CD4-positive, alpha-beta memory T cell (primary cell): ENCODE measurements at regions not wholly inside any gene's neighbourhood (a gene's known extent, or its start where the extent isn't known, plus 50 kb on each side); places are given as distances from the start of the nearest gene placed in this dataset.
"Not testable (repeated sequence)": the region's sequence is repeated elsewhere in the genome, so short reads cannot be mapped to it uniquely, and the experiment has no call there.

Experiments
- CTCF ChIA-PET: fragments of 350-600 bp; sonication (Branson Sonifier 250); formaldehyde crosslinking; loops from one replicate; lab custom pipeline; 2021; ENCODE audit warnings: inconsistent platforms; ENCODE audit not compliant: partially characterized antibody; lab: Charles Lee
- POLR2A ChIA-PET: fragments of 350-600 bp; sonication (Branson Sonifier 250); formaldehyde crosslinking; loops from one replicate; lab custom pipeline; 2021; ENCODE audit not compliant: partially characterized antibody; lab: Charles Lee
- DNase-seq, 5 donors: peaks; one replicate each; pipeline versions ENCODE4 v3.0.0 to v3.0.0-alpha.2; 2020 to 2022; ENCODE audit warnings: mixed read lengths in 1 of 5
- H3K27ac ChIP-seq: one replicate; pipeline ENCODE4 v1.7.0; 2013; ENCODE audit warnings: low read depth, low read length
- H3K27me3 ChIP-seq: 2 replicates; pipeline ENCODE4 v1.7.0; 2013; ENCODE audit warnings: mild to moderate bottlenecking, low read length, moderate library complexity; ENCODE audit not compliant: insufficient read depth
- H3K36me3 ChIP-seq: 2 replicates; pipeline ENCODE4 v1.7.0; 2013; ENCODE audit warnings: mild to moderate bottlenecking, low read length, moderate library complexity; ENCODE audit not compliant: insufficient read depth
- H3K4me1 ChIP-seq: 2 replicates; pipeline ENCODE4 v1.7.0; 2013; ENCODE audit warnings: mild to moderate bottlenecking, low read length, moderate library complexity; ENCODE audit not compliant: insufficient read depth
- H3K4me3 ChIP-seq, 2 donors: one replicate each; pipeline ENCODE4 v1.7.0; 2013; ENCODE audit warnings: low read length in 2 of 2, mild to moderate bottlenecking in 1 of 2
- H3K9me3 ChIP-seq, 2 donors: one replicate each; pipeline ENCODE4 v1.7.0; 2013; ENCODE audit warnings: low read length in 2 of 2, control low read depth in 1 of 2; ENCODE audit not compliant: control insufficient read depth in 1 of 2
- H3K27ac Mint-ChIP-seq, 7 donors: one replicate each; pipeline ENCODE4 v1.8.0; 2020 to 2021; ENCODE audit warnings: mixed read lengths in 7 of 7, mild to moderate bottlenecking in 6 of 7, inconsistent platforms in 3 of 7, moderate library complexity in 3 of 7
- H3K27me3 Mint-ChIP-seq, 2 donors: one replicate each; pipeline ENCODE4 v1.8.0; 2020 to 2021; ENCODE audit warnings: mixed read lengths in 2 of 2
- H3K36me3 Mint-ChIP-seq, 2 donors: one replicate each; pipeline ENCODE4 v1.8.0; 2020 to 2021; ENCODE audit warnings: mixed read lengths in 2 of 2, inconsistent platforms in 1 of 2, mild to moderate bottlenecking in 1 of 2
- H3K4me1 Mint-ChIP-seq, 4 donors: one replicate each; pipeline ENCODE4 v1.8.0; 2020 to 2021; ENCODE audit warnings: mixed read lengths in 4 of 4, mild to moderate bottlenecking in 1 of 4
- H3K4me3 Mint-ChIP-seq, 8 donors: one replicate each; pipeline ENCODE4 v1.8.0; 2020 to 2021; ENCODE audit warnings: mixed read lengths in 8 of 8, mild to moderate bottlenecking in 7 of 8, moderate library complexity in 6 of 8, inconsistent platforms in 3 of 8
- H3K9me3 Mint-ChIP-seq, 8 donors: one replicate each; pipeline ENCODE4 v1.8.0; 2020 to 2021; ENCODE audit warnings: mixed read lengths in 8 of 8, mild to moderate bottlenecking in 5 of 8, inconsistent platforms in 3 of 8, moderate library complexity in 1 of 8
- intact Hi-C: fragments of 100-400 bp; cut with micrococcal nuclease; formaldehyde crosslinking; loops from one replicate; pipeline ENCODE4 v1.15.1; 2023

DNA sequence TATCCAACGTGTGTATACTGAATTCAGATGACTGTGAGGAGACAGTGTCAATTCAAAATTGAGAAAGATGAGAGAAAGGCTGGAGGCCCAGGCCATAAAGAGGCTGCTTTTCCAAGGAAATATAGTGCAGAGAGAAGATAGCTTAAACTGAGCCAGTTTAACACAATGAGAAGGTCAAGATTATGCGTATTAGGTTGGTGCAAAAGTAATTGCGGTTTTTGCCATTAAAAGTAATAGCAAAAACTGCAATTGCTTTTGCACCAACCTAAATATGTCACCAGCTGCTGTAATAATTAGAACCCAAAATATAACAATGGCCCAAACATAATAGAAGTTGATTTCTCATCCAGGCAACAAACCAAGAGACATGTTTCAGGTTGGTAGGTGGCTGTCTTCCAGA is 148.7 kb upstream of the ATP5MC3 start:
- intact Hi-C loops = no loop called here
- peaks cover 0 to 1% of the 10 kb centered on the region in 2 donors for H3K36me3 Mint-ChIP-seq
- no peak for DNase-seq
- no peak overlapping the region for H3K27ac ChIP-seq
- H3K9me3 Mint-ChIP-seq = peaks cover 0 to 20% (median 10%) of the 10 kb centered on the region in 8 donors
- no peaks in the 10 kb centered on the region for H3K36me3 ChIP-seq
- no peaks in the 10 kb centered on the region for H3K27me3 ChIP-seq
- H3K27ac Mint-ChIP-seq = no peak overlapping the region
- H3K4me1 ChIP-seq = no peaks in the 10 kb centered on the region
- no peaks in the 10 kb centered on the region for H3K27me3 Mint-ChIP-seq
- POLR2A ChIA-PET = no interaction called here
- no peak overlapping the region for H3K4me3 ChIP-seq
- no peaks in the 10 kb centered on the region for H3K4me1 Mint-ChIP-seq
- CTCF ChIA-PET = interaction anchor here (2.3 kb wide), 1 partner anchor 631 kb away, joined by 7 read pairs; no protein-coding TSS in a partner anchor
- no peaks in the 10 kb centered on the region for H3K9me3 ChIP-seq
- no peak overlapping the region for H3K4me3 Mint-ChIP-seq

GRCh38 chr2:175326801-175327200 is 145.3 kb upstream of the ATP5MC3 start:
- peaks cover 0 to 3% of the 10 kb centered on the region in 2 donors for H3K36me3 Mint-ChIP-seq
- DNase-seq = no peak
- H3K27ac Mint-ChIP-seq = peak overlapping the region in 1 of 7 donors; percentile 62
- ChIA-PET CTCF (no interaction called here), POLR2A (no interaction called here)
- intact Hi-C loops = no loop called here
- H3K4me3 Mint-ChIP-seq = no peak overlapping the region
- Histone ChIP-seq H3K36me3 (no peaks in the 10 kb centered on the region), H3K9me3 (no peaks in the 10 kb centered on the region), H3K4me3 (no peak overlapping the region), H3K4me1 (no peaks in the 10 kb centered on the region), H3K27ac (no peak overlapping the region), H3K27me3 (no peaks in the 10 kb centered on the region)
- H3K27me3 Mint-ChIP-seq = peaks cover 1 to 5% of the 10 kb centered on the region in 2 donors
- no peaks in the 10 kb centered on the region for H3K4me1 Mint-ChIP-seq
- H3K9me3 Mint-ChIP-seq = peaks cover 0 to 29% (median 14%) of the 10 kb centered on the region in 8 donors

DNA sequence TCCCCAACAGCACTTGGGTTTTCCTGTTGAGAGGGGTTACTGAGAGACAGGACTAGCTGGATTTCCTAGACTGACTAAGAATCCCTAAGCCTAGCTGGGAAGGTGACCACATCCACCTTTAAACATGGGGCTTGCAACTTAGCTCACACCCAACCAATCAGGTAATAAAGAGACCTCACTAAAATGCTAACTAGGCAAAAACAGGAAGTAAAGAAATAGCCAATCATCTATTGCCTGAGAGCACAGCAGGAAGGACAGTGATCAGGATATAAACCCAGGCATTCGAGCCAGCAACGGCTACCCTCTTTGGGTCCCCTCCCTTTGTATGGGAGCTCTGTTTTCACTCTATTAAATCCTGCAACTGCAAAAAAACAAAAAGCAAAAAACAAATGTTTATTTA is 144.7 kb upstream of the ATP5MC3 start:
- H3K4me1 ChIP-seq, POLR2A ChIA-PET, H3K27me3 ChIP-seq, H3K4me1 Mint-ChIP-seq, H3K36me3 ChIP-seq, CTCF ChIA-PET, intact Hi-C loops, DNase-seq, H3K27ac Mint-ChIP-seq, H3K9me3 ChIP-seq, H3K27ac ChIP-seq, H3K4me3 ChIP-seq, H3K36me3 Mint-ChIP-seq, H3K4me3 Mint-ChIP-seq: not testable (repeated sequence)
- H3K9me3 Mint-ChIP-seq = peaks cover 0 to 29% (median 14%) of the 10 kb centered on the region in 8 donors
- H3K27me3 Mint-ChIP-seq = peaks cover 2 to 10% of the 10 kb centered on the region in 2 donors

- Mint-ChIP-seq H3K9me3 (peaks cover 0 to 29% (median 14%) of the 10 kb centered on the region in 8 donors), H3K36me3 (peaks cover 0 to 3% of the 10 kb centered on the region in 2 donors), H3K27me3 (peaks cover 4 to 11% of the 10 kb centered on the region in 2 donors), H3K4me1 (no peaks in the 10 kb centered on the region), H3K4me3 (no peak overlapping the region), H3K27ac (no peak overlapping the region)
- POLR2A ChIA-PET = no interaction called here
- DNase-seq = no peak
- H3K36me3 ChIP-seq = no peaks in the 10 kb centered on the region
- no peak overlapping the region for H3K4me3 ChIP-seq
- H3K27me3 ChIP-seq = no peaks in the 10 kb centered on the region
- intact Hi-C loops = no loop called here
- no peak overlapping the region for H3K27ac ChIP-seq
- CTCF ChIA-PET = no interaction called here
- no peaks in the 10 kb centered on the region for H3K4me1 ChIP-seq
- no peaks in the 10 kb centered on the region for H3K9me3 ChIP-seq
Measured at GRCh38 chr2:175323162-175323561, 141.7 kb upstream of the ATP5MC3 start.

- H3K27ac ChIP-seq = no peak overlapping the region
- no peaks in the 10 kb centered on the region for H3K27me3 ChIP-seq
- ChIA-PET POLR2A (no interaction called here), CTCF (no interaction called here)
- Mint-ChIP-seq H3K36me3 (no peaks in the 10 kb centered on the region), H3K9me3 (peaks cover 0 to 2% (median 0%) of the 10 kb centered on the region in 8 donors), H3K27ac (no peak overlapping the region), H3K4me3 (no peak overlapping the region), H3K27me3 (peaks cover 7 to 13% of the 10 kb centered on the region in 2 donors), H3K4me1 (no peaks in the 10 kb centered on the region)
- no peaks in the 10 kb centered on the region for H3K9me3 ChIP-seq
- no peaks in the 10 kb centered on the region for H3K4me1 ChIP-seq
- no peak for DNase-seq
- intact Hi-C loops = no loop called here
- no peaks in the 10 kb centered on the region for H3K36me3 ChIP-seq
- H3K4me3 ChIP-seq = no peak overlapping the region
Measured at GRCh38 chr2:175318542-175318941, 137.0 kb upstream of the ATP5MC3 start.

DNA sequence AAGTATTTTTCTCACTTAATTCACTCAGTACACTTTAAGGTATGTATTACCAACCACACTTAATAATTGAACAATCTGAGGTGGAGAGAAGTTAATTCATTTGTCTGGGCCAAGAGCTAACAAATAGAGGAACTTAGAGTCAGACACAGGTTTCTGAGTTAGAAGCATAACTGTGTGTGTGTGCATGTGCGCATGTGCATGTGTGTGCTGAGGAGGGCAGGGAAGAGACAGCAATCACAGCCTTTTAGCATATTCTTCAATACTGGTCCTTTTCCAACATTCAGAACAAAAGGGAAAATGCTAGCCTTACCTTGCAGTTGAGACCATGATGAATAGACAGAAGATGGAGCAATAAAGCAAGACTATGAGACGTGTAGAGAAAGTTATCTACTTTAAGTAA is 136.2 kb upstream of the ATP5MC3 start:
- Histone ChIP-seq H3K4me1 (no peaks in the 10 kb centered on the region), H3K4me3 (no peak overlapping the region), H3K9me3 (no peaks in the 10 kb centered on the region), H3K27me3 (no peaks in the 10 kb centered on the region), H3K27ac (no peak overlapping the region), H3K36me3 (no peaks in the 10 kb centered on the region)
- DNase-seq = no peak
- intact Hi-C loops = no loop called here
- Mint-ChIP-seq H3K4me3 (no peak overlapping the region), H3K27me3 (peaks cover 7 to 9% of the 10 kb centered on the region in 2 donors), H3K9me3 (peaks cover 0 to 1% (median 0%) of the 10 kb centered on the region in 8 donors), H3K4me1 (no peaks in the 10 kb centered on the region), H3K27ac (no peak overlapping the region), H3K36me3 (no peaks in the 10 kb centered on the region)
- ChIA-PET CTCF (no interaction called here), POLR2A (no interaction called here)

- H3K27me3 ChIP-seq = no peaks in the 10 kb centered on the region
- Mint-ChIP-seq H3K4me3 (no peak overlapping the region), H3K27ac (no peak overlapping the region), H3K36me3 (no peaks in the 10 kb centered on the region), H3K27me3 (peaks cover 4 to 6% of the 10 kb centered on the region in 2 donors), H3K9me3 (peaks cover 0 to 1% (median 0%) of the 10 kb centered on the region in 8 donors), H3K4me1 (no peaks in the 10 kb centered on the region)
- H3K27ac ChIP-seq = no peak overlapping the region
- no peak for DNase-seq
- ChIA-PET CTCF (no interaction called here), POLR2A (no interaction called here)
- no peaks in the 10 kb centered on the region for H3K9me3 ChIP-seq
- intact Hi-C loops = no loop called here
- no peaks in the 10 kb centered on the region for H3K36me3 ChIP-seq
- no peaks in the 10 kb centered on the region for H3K4me1 ChIP-seq
- H3K4me3 ChIP-seq = no peak overlapping the region
Measured at GRCh38 chr2:175312137-175312536, 130.6 kb upstream of the ATP5MC3 start.
